Astrocyte of the spinal cord (primary cell): ENCODE measurements at regions not wholly inside any gene's neighbourhood (a gene's known extent, or its start where the extent isn't known, plus 50 kb on each side); places are given as distances from the start of the nearest gene placed in this dataset.

ENCODE experiments used
- DNase-seq: peaks from one replicate; pipeline ENCODE4 v3.0.0; 2011; ENCODE audit warnings: low read depth, low spot score
- H3K4me3 ChIP-seq: 2 replicates; pipeline ENCODE4 v1.5.1; 2011; ENCODE audit warnings: low read depth, mild to moderate bottlenecking, low read length, moderate library complexity
- in situ Hi-C: cut with HindIII; loops from 2 replicates; pipeline ENCODE4 v1.10.0; 2017; ENCODE audit warnings: low sequenced_read_pairs
- TF ChIP-seq, protein P1 (sequence below): IDR thresholded peaks from 2 replicates; pipeline ENCODE4 v1.5.1; 2012; ENCODE audit warnings: low read depth, mild to moderate bottlenecking, low read length, inconsistent platforms

DNA sequence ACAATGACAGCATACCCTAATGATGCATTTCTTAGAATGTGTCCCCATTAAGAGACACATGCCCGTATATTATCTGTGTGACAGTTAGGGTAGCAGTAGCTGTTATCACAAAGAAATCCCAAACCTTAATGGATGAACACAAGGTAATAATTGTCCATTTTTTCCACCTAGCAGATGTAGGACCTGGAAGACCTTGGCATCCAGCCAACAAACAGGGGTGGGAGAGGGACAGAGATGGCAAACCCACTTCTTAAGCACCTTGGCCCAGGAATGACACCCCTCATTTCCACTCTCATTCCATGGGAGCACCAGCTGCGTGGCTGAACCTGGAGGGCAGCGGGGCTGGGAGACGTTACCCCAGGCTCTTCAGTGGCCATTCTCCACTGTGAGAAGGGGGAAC is 679.0 kb downstream of the AACS start:
- no peak for DNase-seq
- TF ChIP-seq, protein P1, sequence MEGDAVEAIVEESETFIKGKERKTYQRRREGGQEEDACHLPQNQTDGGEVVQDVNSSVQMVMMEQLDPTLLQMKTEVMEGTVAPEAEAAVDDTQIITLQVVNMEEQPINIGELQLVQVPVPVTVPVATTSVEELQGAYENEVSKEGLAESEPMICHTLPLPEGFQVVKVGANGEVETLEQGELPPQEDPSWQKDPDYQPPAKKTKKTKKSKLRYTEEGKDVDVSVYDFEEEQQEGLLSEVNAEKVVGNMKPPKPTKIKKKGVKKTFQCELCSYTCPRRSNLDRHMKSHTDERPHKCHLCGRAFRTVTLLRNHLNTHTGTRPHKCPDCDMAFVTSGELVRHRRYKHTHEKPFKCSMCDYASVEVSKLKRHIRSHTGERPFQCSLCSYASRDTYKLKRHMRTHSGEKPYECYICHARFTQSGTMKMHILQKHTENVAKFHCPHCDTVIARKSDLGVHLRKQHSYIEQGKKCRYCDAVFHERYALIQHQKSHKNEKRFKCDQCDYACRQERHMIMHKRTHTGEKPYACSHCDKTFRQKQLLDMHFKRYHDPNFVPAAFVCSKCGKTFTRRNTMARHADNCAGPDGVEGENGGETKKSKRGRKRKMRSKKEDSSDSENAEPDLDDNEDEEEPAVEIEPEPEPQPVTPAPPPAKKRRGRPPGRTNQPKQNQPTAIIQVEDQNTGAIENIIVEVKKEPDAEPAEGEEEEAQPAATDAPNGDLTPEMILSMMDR, result no peak
- in situ Hi-C loops, result no loop called here
- H3K4me3 ChIP-seq, result no peak overlapping the region

DNA sequence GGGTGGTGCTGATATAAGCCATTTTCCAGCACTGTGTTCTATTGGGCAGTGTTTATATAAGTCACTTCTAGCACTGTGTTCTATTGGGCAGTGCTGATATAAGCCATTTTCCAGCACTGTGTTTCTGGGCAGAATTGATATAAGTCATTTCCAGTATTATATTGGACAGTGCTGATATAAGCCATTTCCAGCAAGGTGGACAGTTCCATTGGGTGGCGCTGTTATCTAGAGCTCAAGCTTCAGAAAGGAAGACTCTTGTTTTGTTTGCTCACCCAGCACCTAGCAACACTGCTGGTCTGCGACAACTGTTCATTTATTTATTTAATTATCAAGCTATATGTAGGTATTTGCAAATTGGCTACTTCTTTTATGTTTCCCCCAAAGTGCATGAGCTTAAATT is 690.3 kb downstream of the AACS start:
- no peak for DNase-seq
- H3K4me3 ChIP-seq, result no peak overlapping the region
- TF ChIP-seq, protein P1, result no peak
- in situ Hi-C loops, result no loop called here

DNA sequence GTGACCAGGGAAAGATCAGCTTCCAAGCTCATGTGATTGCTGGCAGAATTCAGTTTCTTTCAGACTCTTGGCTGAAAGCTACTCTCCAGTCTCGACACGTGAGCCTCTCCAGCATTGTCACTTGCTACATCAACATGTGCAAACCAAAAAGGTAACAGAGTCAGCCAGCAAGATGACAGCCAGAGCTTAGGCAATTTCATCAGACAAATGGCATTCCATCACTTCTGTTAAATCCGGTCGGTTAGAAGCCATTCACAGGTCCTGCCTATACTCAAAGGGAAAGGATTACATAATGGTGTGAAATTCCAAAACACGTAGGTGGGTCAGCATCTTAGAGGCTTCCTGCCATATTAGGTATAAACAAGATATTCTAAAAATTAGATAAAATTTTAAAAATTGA is 700.9 kb downstream of the AACS start:
- no peak overlapping the region for H3K4me3 ChIP-seq
- in situ Hi-C loops, result no loop called here
- DNase-seq, result no peak
- TF ChIP-seq, protein P1, result no peak

DNA sequence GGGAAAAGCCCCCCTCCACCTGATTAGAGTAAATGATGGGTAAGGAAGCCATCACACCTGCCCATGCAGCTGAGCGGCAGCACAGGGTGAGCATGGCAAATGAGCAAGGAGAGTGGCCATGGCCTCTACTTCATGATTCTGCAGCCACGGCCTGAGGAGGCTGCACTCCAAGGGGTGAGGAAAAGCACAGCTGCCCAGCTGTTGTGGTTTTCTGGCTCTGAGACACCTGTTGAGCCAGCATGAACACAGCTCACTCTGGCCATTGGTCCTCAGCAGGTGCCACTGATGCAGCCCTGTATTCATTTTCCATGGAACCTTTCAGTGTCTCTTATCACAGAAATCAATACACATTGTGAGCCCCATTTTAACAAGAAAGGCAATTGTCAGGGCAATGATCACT is 707.2 kb downstream of the AACS start:
- TF ChIP-seq, protein P1, result no peak
- in situ Hi-C loops, result no loop called here
- no peak overlapping the region for H3K4me3 ChIP-seq
- DNase-seq, result no peak

DNA sequence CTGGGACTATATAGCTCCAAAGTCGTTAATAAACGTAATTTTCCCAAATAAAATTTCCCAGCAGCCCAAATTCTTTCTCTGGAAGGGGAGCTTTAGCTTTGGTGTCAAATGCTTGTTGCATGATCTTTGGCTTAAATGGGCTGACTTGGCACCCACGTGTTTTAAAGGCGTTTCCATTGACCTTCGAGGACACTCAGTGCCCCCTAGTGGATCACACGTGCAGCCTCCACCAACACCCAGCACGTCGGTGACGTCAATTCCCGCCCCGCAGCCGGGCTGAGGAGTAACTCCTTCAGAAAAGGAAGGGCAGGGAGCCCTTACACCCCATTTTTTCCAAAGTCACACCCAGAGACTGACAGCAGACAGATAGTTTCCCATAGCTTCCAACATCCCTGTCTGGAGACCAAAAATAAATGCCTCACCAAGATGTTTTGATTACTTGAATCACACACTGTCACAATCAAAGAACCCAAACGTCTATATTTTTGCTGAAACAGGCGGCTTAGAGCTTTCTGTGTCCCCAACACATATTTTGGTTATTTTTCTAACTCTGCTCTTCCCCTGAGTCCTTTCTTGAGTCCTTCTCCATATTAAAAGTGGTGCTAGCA is 707.9 kb downstream of the AACS start:
- no peak for DNase-seq
- TF ChIP-seq, protein P1, result no peak
- in situ Hi-C loops, result no loop called here
- H3K4me3 ChIP-seq, result no peak overlapping the region

DNA sequence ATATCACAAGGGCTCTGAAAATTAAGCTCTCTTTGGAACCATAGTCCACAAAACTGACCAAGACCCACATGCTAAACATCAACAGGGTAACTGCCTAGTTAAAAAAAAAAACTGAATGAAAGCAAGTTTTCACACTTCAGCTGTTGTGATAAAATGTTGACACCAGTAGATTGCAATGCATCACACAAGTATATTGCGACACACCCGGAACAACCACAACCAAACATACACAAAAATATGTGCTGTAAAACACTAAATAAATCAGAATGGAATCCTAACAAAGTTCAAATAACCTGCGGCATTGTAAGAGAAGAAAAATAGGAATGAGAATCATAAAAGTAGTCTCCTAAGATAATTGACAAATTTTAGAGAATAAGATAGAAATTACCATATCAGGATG is 710.3 kb downstream of the AACS start:
- no peak overlapping the region for H3K4me3 ChIP-seq
- in situ Hi-C loops, result no loop called here
- DNase-seq, result no peak
- TF ChIP-seq, protein P1, result no peak

DNA sequence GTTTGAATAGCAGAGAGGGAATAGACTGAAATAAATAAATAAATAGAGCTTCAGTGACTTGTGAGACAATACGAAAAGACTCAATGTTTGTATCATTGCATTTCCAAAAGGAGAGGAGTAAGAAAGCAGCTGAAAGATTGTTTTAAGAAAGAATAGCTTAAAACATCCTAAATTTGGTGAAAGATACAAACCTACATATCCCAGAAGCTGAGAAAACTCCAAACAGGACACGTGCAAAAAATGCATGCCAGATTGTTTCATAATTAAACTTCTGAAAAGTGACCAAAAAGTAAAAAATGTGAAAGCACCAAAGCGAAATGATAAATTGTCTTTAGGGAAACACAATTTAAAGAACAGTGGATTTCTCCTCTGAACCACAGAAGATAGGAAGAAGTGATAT is 711.0 kb downstream of the AACS start:
- no peak for DNase-seq
- no peak overlapping the region for H3K4me3 ChIP-seq
- in situ Hi-C loops, result no loop called here
- TF ChIP-seq, protein P1, result no peak
